Bronchial epithelial cell (primary cell): ENCODE measurements at regions not wholly inside any gene's neighbourhood (a gene's known extent, or its start where the extent isn't known, plus 50 kb on each side); places are given as distances from the start of the nearest gene placed in this dataset.
A peak's percentile ranks its signal among the peaks of the same experiment; 100 is the strongest.

Experiments used
- DNase-seq: peaks from one replicate; pipeline ENCODE4 v3.0.0-alpha.2; 2010; ENCODE audit warnings: low read depth
- FAIRE-seq: peaks from 2 replicates; lab custom pipeline; 2011; peaks lifted over from hg19 to GRCh38; lab: Jason Lieb, UNC
- H3K27me3 ChIP-seq: 2 replicates; pipeline ENCODE4 v1.5.1; 2011; ENCODE audit warnings: low read length; ENCODE audit not compliant: control insufficient read depth, insufficient read depth
- H3K36me3 ChIP-seq: 2 replicates; pipeline ENCODE4 v1.5.1; 2011; ENCODE audit warnings: low read length; ENCODE audit not compliant: control insufficient read depth, insufficient read depth
- H3K4me3 ChIP-seq: 2 replicates; pipeline ENCODE4 v1.5.1; 2011; ENCODE audit warnings: mild to moderate bottlenecking, low read depth, low read length, control low read depth
- CTCF ChIP-seq: IDR thresholded peaks from 2 replicates; pipeline ENCODE4 v1.5.1; 2011; ENCODE audit warnings: mild to moderate bottlenecking, moderate library complexity, low read length, control low read depth, inconsistent platforms; ENCODE audit not compliant: insufficient read depth, severe bottlenecking

GRCh38 chr4:36509845-36510244, 228.4 kb downstream of the DTHD1 start:
- no peak for TF ChIP-seq CTCF
- no peak for FAIRE-seq
- H3K4me3 ChIP-seq = no peak overlapping the region

GRCh38 chr4:36511785-36512184, 230.4 kb downstream of the DTHD1 start:
- Histone ChIP-seq H3K27me3 (no peaks in the 10 kb centered on the region), H3K4me3 (no peak overlapping the region), H3K36me3 (no peaks in the 10 kb centered on the region)
- FAIRE-seq (no peak), DNase-seq (no peak)
- no peak for TF ChIP-seq CTCF

More at GRCh38 chr4:36509845-36510244, 228.4 kb downstream of the DTHD1 start:
- Histone ChIP-seq H3K27me3 (no peaks in the 10 kb centered on the region), H3K36me3 (no peaks in the 10 kb centered on the region)
- DNase-seq = no peak

GRCh38 chr4:36516522-36517095, 235.2 kb downstream of the DTHD1 start:
- Histone ChIP-seq H3K27me3 (no peaks in the 10 kb centered on the region), H3K36me3 (no peaks in the 10 kb centered on the region), H3K4me3 (no peak overlapping the region)
- FAIRE-seq = no peak
- no peak for TF ChIP-seq CTCF
- DNase-seq = no peak

GRCh38 chr4:36523182-36523581, 241.8 kb downstream of the DTHD1 start:
- Histone ChIP-seq H3K27me3 (no peaks in the 10 kb centered on the region), H3K36me3 (no peaks in the 10 kb centered on the region), H3K4me3 (no peak overlapping the region)
- DNase-seq = no peak
- TF ChIP-seq CTCF = no peak
- FAIRE-seq = no peak

GRCh38 chr4:36532670-36533379, 251.4 kb downstream of the DTHD1 start:
- no peak for TF ChIP-seq CTCF
- peak; percentile 66 for DNase-seq
- peak; percentile 28 for FAIRE-seq
- Histone ChIP-seq H3K36me3 (no peaks in the 10 kb centered on the region), H3K27me3 (no peaks in the 10 kb centered on the region), H3K4me3 (no peak overlapping the region)
